Hematopoietic multipotent progenitor cell treated with erythropoietin and hydrocortisone succinate and interleukin-3 and kit ligand, for 6 days (in vitro differentiated cells): ENCODE measurements at regions not wholly inside any gene's neighbourhood (a gene's known extent, or its start where the extent isn't known, plus 50 kb on each side); places are given as distances from the start of the nearest gene placed in this dataset.

Experiments used
- DNase-seq: peaks from one replicate; pipeline ENCODE4 v3.0.0-alpha.2; 2015

GRCh38 chr1:22387919-22388580 lies 63.6 kb upstream of the ZBTB40 start:
- no peak for DNase-seq

- no peak for DNase-seq
Measured at GRCh38 chr1:22388671-22389450, 62.8 kb upstream of the ZBTB40 start.

DNA sequence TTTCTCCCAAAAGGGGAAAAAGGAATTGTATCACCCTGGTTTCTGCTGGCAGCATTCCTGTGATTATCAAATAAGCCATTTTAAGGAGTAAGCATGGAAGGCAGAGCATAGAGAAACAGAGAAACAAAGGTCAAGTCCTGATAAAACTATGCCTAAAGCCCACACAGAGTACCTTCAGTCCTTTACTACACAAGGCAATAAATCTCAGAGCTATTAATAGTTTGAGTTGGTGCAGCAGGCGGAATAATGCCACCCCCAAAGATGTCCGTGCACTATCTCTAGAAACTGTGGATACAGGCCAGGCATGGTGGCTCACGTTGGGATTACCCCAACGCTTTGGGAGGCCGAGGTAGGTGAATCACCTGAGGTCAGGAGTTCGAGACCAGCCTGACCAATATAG lies 58.1 kb upstream of the ZBTB40 start:
- DNase-seq, result no peak

GRCh38 chr1:22398656-22399420 lies 52.8 kb upstream of the ZBTB40 start:
- DNase-seq, result no peak

DNA sequence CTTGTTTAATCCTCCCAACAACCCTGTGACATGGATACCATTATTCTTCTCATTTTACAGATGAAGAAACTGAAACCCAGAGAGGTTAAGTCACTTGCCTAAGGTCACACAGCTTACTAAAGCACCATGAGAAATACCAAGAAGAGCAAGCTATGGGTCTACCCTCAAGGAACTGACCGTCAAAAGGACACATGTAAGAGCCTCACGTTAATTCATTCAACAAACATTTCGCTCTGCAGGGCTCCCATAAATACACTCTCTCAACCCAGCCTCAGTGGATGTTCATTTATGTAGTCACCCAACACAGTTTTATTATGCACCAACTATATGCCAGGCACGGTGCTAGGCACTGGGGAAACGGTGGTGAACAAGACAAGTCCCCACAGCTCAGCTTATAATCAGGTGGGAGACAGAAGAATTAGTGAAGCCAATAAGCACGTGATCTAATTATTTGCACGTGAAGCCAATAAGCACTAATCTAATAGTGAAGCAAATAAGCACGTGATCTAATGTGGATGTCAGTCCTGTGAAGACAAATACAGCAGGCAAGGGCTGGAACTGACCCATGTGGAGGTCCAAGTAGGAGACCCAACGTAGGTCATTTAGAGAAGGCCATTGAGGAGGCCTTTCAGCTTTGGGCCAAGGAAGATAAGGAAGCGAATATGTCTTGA lies 52.1 kb upstream of the ZBTB40 start:
- no peak for DNase-seq
